WTC11 (cell line): ENCODE measurements at regions not wholly inside any gene's neighbourhood (a gene's known extent, or its start where the extent isn't known, plus 50 kb on each side); places are given as distances from the start of the nearest gene placed in this dataset.
A peak's percentile ranks its signal among the peaks of the same experiment; 100 is the strongest.

Experiments
- ATAC-seq: fragments of 200-7000 bp; cut with Tn5 transposase; 2 replicates; pipeline ENCODE4 v1.10.0; 2021; ENCODE audit warnings: mild to moderate bottlenecking, moderate library complexity
- CTCF ChIA-PET: fragments of 300-600 bp; sonication (Branson Sonifier 250); formaldehyde crosslinking; loops from one replicate; lab custom pipeline; 2021; ENCODE audit warnings: antibody characterized with exemption; lab: Charles Lee
- POLR2A ChIA-PET: fragments of 350-600 bp; sonication (Branson Sonifier 250); formaldehyde crosslinking; loops from one replicate; lab custom pipeline; 2021; ENCODE audit warnings: antibody characterized with exemption; lab: Charles Lee
- DNase-seq: peaks from one replicate; pipeline ENCODE4 v3.0.0; 2021; ENCODE audit warnings: low spot score
- H3K27ac Mint-ChIP-seq: 2 replicates; pipeline ENCODE4 v1.8.0; 2021; ENCODE audit warnings: mixed read lengths
- H3K27me3 Mint-ChIP-seq: 2 replicates; pipeline ENCODE4 v1.8.0; 2021; ENCODE audit warnings: low read depth, mild to moderate bottlenecking, moderate library complexity, mixed read lengths
- H3K36me3 Mint-ChIP-seq: 2 replicates; pipeline ENCODE4 v1.8.0; 2021; ENCODE audit warnings: mixed read lengths
- H3K4me1 Mint-ChIP-seq: 2 replicates; pipeline ENCODE4 v1.8.0; 2022; ENCODE audit warnings: mixed read lengths
- H3K4me3 Mint-ChIP-seq: 2 replicates; pipeline ENCODE4 v1.8.0; 2021; ENCODE audit warnings: mild to moderate bottlenecking, moderate library complexity, mixed read lengths
- H3K9me3 Mint-ChIP-seq: 2 replicates; pipeline ENCODE4 v1.8.0; 2021; ENCODE audit warnings: mixed read lengths
- ATF2 ChIP-seq: sonication (generic); formaldehyde crosslinking; IDR thresholded peaks from 2 replicates; pipeline ENCODE4 v1.8.1; 2022; ENCODE audit warnings: low read depth, missing genetic modification reagents, borderline replicate concordance
- ERG ChIP-seq: fragments of 250-450 bp; sonication (Bioruptor Pico); IDR thresholded peaks from 2 replicates; pipeline ENCODE4 v1.8.0; 2021; ENCODE audit warnings: mild to moderate bottlenecking
- IRF2 ChIP-seq: sonication (generic); formaldehyde crosslinking; IDR thresholded peaks from 2 replicates; pipeline ENCODE4 v1.8.0; 2022; ENCODE audit warnings: low read depth, missing genetic modification reagents, borderline replicate concordance
- MLX ChIP-seq: sonication (generic); formaldehyde crosslinking; IDR thresholded peaks from 2 replicates; pipeline ENCODE4 v1.8.1; 2023; ENCODE audit warnings: mild to moderate bottlenecking, missing genetic modification reagents, moderate library complexity
- MYBL2 ChIP-seq: sonication (generic); formaldehyde crosslinking; IDR thresholded peaks from 2 replicates; pipeline ENCODE4 v1.8.1; 2023; ENCODE audit warnings: mild to moderate bottlenecking, moderate library complexity, missing genetic modification reagents
- NR3C1 ChIP-seq: sonication (generic); formaldehyde crosslinking; conservative IDR thresholded peaks from 2 replicates; pipeline ENCODE4 v1.8.1; 2023; ENCODE audit warnings: low read depth, mild to moderate bottlenecking, missing genetic modification reagents
- RORB ChIP-seq: fragments of 250-450 bp; sonication (Bioruptor Pico); IDR thresholded peaks from 2 replicates; pipeline ENCODE4 v1.9.0; 2021; ENCODE audit warnings: mild to moderate bottlenecking
- STAT6 ChIP-seq: sonication (generic); formaldehyde crosslinking; conservative IDR thresholded peaks from 2 replicates; pipeline ENCODE4 v1.8.1; 2023; ENCODE audit warnings: mild to moderate bottlenecking, low read depth, missing genetic modification reagents, moderate library complexity
- TEAD1 ChIP-seq: sonication (generic); formaldehyde crosslinking; IDR thresholded peaks from 2 replicates; pipeline ENCODE4 v1.8.0; 2022; ENCODE audit warnings: mild to moderate bottlenecking, missing genetic modification reagents
- TP53 ChIP-seq: sonication (generic); formaldehyde crosslinking; IDR thresholded peaks from 2 replicates; pipeline ENCODE4 v1.8.1; 2023; ENCODE audit warnings: mild to moderate bottlenecking, missing genetic modification reagents
- ZNF219 ChIP-seq: sonication (generic); formaldehyde crosslinking; IDR thresholded peaks from 2 replicates; pipeline ENCODE4 v1.8.0; 2023; ENCODE audit warnings: missing genetic modification reagents, mild to moderate bottlenecking, borderline replicate concordance
- ZNF232 ChIP-seq: sonication (generic); formaldehyde crosslinking; IDR thresholded peaks from 2 replicates; pipeline ENCODE4 v1.8.0; 2022; ENCODE audit warnings: mild to moderate bottlenecking, missing genetic modification reagents
- ZNF281 ChIP-seq: sonication (generic); formaldehyde crosslinking; IDR thresholded peaks from 2 replicates; pipeline ENCODE4 v1.8.0; 2023; ENCODE audit warnings: mild to moderate bottlenecking, missing genetic modification reagents
- ZNF423 ChIP-seq: fragments of 250-450 bp; sonication (Bioruptor Pico); IDR thresholded peaks from 2 replicates; pipeline ENCODE4 v2.1.2; 2022; ENCODE audit warnings: mild to moderate bottlenecking, moderate library complexity
- ZNF532 ChIP-seq: fragments of 250-450 bp; sonication (Bioruptor Pico); IDR thresholded peaks from 2 replicates; pipeline ENCODE4 v1.9.0; 2021; ENCODE audit warnings: mild to moderate bottlenecking, borderline replicate concordance
- ZSCAN18 ChIP-seq: fragments of 250-450 bp; sonication (Bioruptor Pico); IDR thresholded peaks from 2 replicates; pipeline ENCODE4 v2.1.2; 2022; ENCODE audit warnings: mild to moderate bottlenecking, moderate library complexity

GRCh38 chr12:91785655-91786498 is 359.8 kb downstream of the BTG1 start:
- Mint-ChIP-seq H3K9me3 (peaks cover 12% of the 10 kb centered on the region), H3K27ac (no peak overlapping the region), H3K4me1 (peaks cover 17% of the 10 kb centered on the region), H3K36me3 (no peaks in the 10 kb centered on the region), H3K27me3 (no peaks in the 10 kb centered on the region), H3K4me3 (no peak overlapping the region)
- CTCF ChIA-PET: interaction anchor here (1.0 kb wide), 1 partner anchor 26 kb away, joined by 3 read pairs; no protein-coding TSS in a partner anchor
- POLR2A ChIA-PET: interaction anchor here (0.5 kb wide), 1 partner anchor 541 kb away, joined by 3 read pairs; no protein-coding TSS in a partner anchor
- DNase-seq (no peak), ATAC-seq (no peak)
- TF ChIP-seq NR3C1 (CRISPR knock-in tag) (no peak), RORB (no peak), MLX (CRISPR knock-in tag) (no peak), TEAD1 (no peak), STAT6 (CRISPR knock-in tag) (no peak), TP53 (CRISPR knock-in tag) (no peak), ZNF232 (CRISPR knock-in tag) (no peak), ZNF423 (CRISPR knock-in tag) (no peak)

- Mint-ChIP-seq H3K36me3 (no peaks in the 10 kb centered on the region), H3K27me3 (no peaks in the 10 kb centered on the region), H3K9me3 (peaks cover 12% of the 10 kb centered on the region), H3K4me1 (peaks cover 13% of the 10 kb centered on the region), H3K27ac (no peak overlapping the region), H3K4me3 (no peak overlapping the region)
- POLR2A ChIA-PET: no interaction called here
- no peak for DNase-seq
- peak; percentile 56; the same call in 1 of the 2 replicates for ATAC-seq
- CTCF ChIA-PET: no interaction called here
- TF ChIP-seq ATF2: no peak
- TF ChIP-seq MLX (CRISPR knock-in tag): no peak
- no peak for TF ChIP-seq ZNF532 (CRISPR knock-in tag)
- TF ChIP-seq ZNF281 (CRISPR knock-in tag): no peak
- TF ChIP-seq MYBL2 (CRISPR knock-in tag): no peak
- TF ChIP-seq ERG (CRISPR knock-in tag): no peak
- TF ChIP-seq ZNF219 (CRISPR knock-in tag): no peak
- no peak for TF ChIP-seq IRF2 (CRISPR knock-in tag)
- no peak for TF ChIP-seq TEAD1
- TF ChIP-seq ZSCAN18 (CRISPR knock-in tag): no peak
Measured at GRCh38 chr12:91781114-91781513, 364.5 kb downstream of the BTG1 start.
